UCSD-AML1 (cell line): ENCODE measurements at regions not wholly inside any gene's neighbourhood (a gene's known extent, or its start where the extent isn't known, plus 50 kb on each side); places are given as distances from the start of the nearest gene placed in this dataset.
"Not testable (repeated sequence)": the region's sequence is repeated elsewhere in the genome, so short reads cannot be mapped to it uniquely, and the experiment has no call there.

ENCODE experiments used
- DNase-seq: peaks from one replicate; lab custom pipeline; 2025; ENCODE audit not compliant: unreplicated experiment; lab: John Stamatoyannopoulos, UW

GRCh38 chr3:6622712-6623111, 238.2 kb upstream of the GRM7 start:
- no peak for DNase-seq

GRCh38 chr3:6631376-6631775, 229.5 kb upstream of the GRM7 start:
- no peak for DNase-seq

- DNase-seq = no peak
Measured at GRCh38 chr3:6640907-6641306, 220.0 kb upstream of the GRM7 start.

- DNase-seq = no peak
Measured at GRCh38 chr3:6644070-6644929, 216.6 kb upstream of the GRM7 start.

GRCh38 chr3:6654670-6655069, 206.2 kb upstream of the GRM7 start:
- DNase-seq = no peak

- no peak for DNase-seq
Measured at GRCh38 chr3:6655275-6655674, 205.6 kb upstream of the GRM7 start.

- DNase-seq = no peak
Measured at GRCh38 chr3:6657591-6657990, 203.3 kb upstream of the GRM7 start.

- DNase-seq = no peak
Measured at GRCh38 chr3:6667354-6667753, 193.6 kb upstream of the GRM7 start.

GRCh38 chr3:6671363-6671762, 189.6 kb upstream of the GRM7 start:
- DNase-seq = no peak

- DNase-seq = no peak
Measured at GRCh38 chr3:6679510-6679909, 181.4 kb upstream of the GRM7 start.

- no peak for DNase-seq
Measured at GRCh38 chr3:6680119-6680806, 180.7 kb upstream of the GRM7 start.

GRCh38 chr3:6697285-6697684, 163.6 kb upstream of the GRM7 start:
- no peak for DNase-seq

GRCh38 chr3:6697722-6698121, 163.2 kb upstream of the GRM7 start:
- no peak for DNase-seq

- DNase-seq = not testable (repeated sequence)
Measured at GRCh38 chr3:6704817-6705216, 156.1 kb upstream of the GRM7 start.

GRCh38 chr3:6706777-6707176, 154.1 kb upstream of the GRM7 start:
- DNase-seq = no peak

- no peak for DNase-seq
Measured at GRCh38 chr3:6709178-6709577, 151.7 kb upstream of the GRM7 start.

GRCh38 chr3:6714962-6715361, 146.0 kb upstream of the GRM7 start:
- no peak for DNase-seq

GRCh38 chr3:6716420-6716819, 144.5 kb upstream of the GRM7 start:
- DNase-seq = no peak

GRCh38 chr3:6717026-6717943, 143.6 kb upstream of the GRM7 start:
- DNase-seq = no peak

GRCh38 chr3:6719999-6720398, 140.9 kb upstream of the GRM7 start:
- DNase-seq = no peak

GRCh38 chr3:6721491-6721890, 139.4 kb upstream of the GRM7 start:
- no peak for DNase-seq
